Activated T-cell treated with anti-CD3 and anti-CD28 coated beads for 24 hours (primary cell): ENCODE measurements at regions not wholly inside any gene's neighbourhood (a gene's known extent, or its start where the extent isn't known, plus 50 kb on each side); places are given as distances from the start of the nearest gene placed in this dataset.
"Not testable (repeated sequence)": the region's sequence is repeated elsewhere in the genome, so short reads cannot be mapped to it uniquely, and the experiment has no call there.

Experiments
- DNase-seq: peaks from one replicate; pipeline ENCODE4 v3.0.0-alpha.2; 2020; ENCODE audit warnings: low read depth

DNA sequence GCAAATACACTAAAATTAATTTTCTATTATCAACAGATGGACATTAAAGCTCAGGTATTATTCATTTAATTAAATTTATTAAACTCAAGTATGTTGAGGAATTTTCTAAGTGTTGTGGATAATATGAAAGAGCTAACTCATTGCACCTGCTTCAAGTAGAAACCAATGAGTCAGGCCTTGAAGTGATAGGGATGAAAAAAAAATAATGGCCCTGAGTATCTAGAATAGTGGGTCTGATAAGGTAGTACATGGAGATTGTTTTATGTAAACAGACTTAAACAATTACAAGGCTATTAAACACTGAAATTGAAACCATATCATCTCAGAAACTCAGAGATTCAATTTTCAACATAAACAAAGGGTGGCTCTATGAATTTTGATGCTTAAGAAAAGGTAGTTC lies 857.1 kb upstream of the GBE1 start:
- no peak for DNase-seq

DNA sequence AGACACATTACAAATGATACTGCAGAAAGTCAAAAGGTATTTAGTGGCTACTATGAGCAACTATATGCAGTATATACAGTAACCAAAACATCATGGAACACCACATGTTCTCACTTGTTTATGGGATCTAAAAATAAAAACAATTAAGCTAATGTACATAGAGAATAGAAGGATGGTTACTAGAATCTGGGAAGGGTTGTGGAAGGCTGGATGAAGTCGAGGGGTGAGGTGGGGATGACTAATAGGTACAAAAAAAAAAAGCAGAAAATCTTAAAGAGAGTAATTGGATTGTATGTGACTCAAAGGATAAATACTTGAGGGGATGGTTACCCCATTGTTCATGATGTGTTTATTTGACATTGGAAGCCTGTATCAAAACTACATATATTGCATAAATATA lies 848.8 kb upstream of the GBE1 start:
- DNase-seq, result no peak

DNA sequence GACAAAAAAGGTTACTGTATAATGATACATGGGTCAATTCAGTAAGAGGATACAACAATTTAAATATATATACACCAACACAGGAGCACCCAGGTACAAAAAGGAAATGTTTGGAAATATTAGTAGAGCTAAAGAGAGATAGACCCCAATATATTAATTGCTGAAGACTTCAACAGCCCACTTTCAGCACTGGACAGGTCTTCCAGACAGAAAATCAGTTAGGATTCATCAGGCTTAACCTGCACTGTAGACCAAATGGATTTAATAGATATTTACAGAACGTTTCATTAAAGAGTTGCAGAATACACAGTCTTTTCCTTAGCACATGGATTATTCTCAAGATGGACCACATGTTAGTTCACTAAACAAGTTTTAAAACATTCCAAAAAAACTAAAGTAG lies 845.9 kb upstream of the GBE1 start:
- DNase-seq, result no peak

DNA sequence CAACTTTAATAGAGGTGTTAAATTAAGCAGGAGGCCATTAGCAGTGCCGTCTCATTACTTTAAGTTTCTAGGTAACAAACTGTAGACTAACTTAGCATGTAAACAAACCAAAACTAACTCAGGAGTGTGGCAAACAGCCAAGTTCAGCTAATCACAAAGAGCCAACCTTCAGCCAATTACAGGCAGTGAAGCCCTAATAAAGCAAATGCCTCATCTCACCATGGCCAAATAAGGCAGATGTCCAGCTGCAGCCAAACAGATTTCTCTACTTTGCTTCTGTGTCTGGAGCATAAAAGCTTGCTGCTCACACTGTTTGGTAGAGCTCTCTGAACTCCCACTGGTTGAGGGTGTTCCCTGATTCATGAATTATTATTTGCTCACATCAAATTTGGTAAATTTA lies 835.4 kb upstream of the GBE1 start:
- no peak for DNase-seq

DNA sequence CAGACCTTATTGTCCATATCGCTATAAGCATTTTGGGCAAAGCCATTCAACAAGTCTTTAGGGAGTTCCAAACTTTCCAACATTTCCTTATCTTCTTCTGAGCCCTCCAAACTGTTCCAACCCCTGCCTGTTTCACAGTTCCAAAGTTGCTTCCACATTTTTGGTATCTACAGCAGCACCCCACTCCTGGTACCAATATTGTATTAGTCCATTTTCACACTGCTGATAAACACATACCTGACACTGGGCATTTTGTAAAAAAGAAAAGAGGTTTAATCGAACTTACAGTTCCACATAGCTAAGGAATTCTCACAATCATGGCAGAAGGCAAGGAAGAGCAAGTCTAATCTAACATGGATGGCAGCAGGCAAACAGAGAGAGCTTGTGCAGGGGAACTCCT lies 834.1 kb upstream of the GBE1 start:
- no peak for DNase-seq

DNA sequence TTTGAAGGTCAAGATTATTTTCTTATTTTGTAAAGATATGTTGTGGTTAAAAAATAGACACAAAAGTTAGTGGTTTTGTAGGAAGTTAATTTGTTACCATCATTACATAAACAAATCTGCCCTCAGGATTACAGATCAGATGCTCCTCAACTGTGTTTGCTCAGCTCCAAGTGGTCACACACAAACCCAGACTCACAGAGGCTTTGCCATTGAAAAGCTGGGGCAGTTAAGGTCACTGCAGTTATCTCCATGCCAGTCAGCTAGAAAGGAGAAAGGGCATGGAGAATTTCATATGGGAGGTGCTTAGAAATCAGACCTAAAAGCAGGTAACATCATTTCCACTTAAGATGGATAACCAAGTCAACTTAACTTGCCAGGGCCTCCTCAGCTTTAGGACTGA lies 825.7 kb upstream of the GBE1 start:
- DNase-seq, result no peak

DNA sequence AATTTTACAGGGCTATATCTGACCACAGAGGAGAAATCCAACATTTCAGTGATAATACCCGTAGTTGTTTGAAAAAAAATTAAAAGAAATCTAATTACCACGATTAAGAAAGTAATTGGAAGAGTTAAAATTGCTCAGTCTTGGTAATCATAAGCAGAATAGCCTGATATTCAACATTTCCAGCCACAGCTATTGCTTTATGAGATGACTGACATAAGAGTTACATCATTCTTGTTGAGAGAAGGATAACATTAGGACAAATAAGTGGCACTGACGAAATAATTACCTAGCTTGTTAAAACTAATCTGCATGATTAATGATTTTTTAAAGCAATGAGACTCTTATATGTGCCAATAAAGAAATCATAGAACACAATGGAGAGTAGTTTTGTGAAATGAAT lies 825.0 kb upstream of the GBE1 start:
- no peak for DNase-seq

DNA sequence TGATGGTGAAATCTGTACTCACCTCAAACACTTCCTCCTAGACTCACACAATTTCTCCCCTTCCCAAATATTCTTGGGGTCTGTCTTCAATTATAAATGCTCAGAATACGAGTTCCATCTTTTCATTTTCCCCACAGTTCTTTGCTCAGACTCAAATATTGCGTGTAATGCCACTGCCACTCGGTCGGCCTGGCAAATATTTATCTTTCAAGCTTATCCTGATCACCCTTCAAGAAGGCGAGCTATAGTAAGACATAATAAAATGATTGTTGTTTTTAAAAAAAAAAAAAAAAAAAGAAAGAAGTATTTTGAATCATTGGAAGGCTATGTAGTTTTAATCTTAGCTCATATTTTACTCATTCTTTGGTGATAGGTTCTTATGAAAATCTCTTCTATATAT lies 824.6 kb upstream of the GBE1 start:
- not testable (repeated sequence) for DNase-seq

DNA sequence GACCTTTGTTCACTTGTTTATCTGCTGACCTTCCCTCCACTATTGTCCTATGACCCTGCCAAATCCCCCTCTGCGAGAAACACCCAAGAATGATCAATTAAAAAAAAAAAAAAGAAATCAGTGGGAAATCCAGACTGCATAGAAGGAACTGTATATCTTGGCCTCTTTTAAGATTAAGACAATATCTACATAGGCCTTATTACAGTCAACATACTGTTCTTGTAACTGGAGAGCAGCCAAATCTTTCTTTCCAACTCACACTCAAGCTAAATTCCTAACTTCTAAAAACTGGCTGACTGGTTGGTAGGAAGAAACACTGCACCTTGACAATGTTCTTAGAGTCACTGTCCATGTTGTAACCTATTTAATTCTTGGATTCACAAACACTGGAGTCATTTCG lies 824.1 kb upstream of the GBE1 start:
- not testable (repeated sequence) for DNase-seq

DNA sequence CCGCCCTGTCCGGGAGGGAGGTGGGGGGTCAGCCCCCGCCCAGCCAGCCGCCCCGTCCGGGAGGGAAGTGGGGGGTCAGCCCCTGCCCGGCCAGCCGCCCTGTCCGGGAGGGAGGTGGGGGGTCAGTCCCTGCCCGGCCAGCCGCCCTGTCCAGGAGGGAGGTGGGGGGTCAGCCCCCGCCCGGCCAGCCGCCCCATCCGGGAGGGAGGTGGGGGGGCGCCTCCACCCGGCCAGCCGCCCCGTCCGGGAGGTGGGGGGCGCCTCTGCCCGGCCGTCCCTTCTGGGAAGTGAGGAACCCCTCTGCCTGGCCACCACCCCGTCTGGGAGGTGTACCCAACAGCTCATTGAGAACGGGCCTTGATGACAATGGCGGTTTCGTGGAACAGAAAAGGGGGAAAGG lies 823.4 kb upstream of the GBE1 start:
- DNase-seq, result not testable (repeated sequence)

DNA sequence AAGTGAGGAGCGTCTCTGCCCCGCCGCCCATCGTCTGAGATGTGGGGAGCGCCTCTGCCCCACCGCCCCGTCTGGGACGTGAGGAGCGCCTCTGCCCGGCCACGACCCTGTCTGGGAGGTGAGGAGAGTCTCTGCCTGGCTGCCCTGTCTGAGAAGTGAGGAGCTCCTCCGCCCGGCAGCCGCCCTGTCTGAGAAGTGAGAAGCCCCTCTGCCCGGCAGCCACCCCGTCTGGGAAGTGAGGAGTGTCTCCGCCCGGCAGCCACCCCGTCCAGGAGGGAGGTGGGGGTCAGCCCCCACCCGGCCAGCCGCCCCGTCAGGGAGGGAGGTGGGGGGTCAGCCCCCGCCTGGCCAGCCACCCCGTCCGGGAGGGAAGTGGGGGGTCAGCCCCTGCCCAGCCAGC lies 823.0 kb upstream of the GBE1 start:
- not testable (repeated sequence) for DNase-seq

DNA sequence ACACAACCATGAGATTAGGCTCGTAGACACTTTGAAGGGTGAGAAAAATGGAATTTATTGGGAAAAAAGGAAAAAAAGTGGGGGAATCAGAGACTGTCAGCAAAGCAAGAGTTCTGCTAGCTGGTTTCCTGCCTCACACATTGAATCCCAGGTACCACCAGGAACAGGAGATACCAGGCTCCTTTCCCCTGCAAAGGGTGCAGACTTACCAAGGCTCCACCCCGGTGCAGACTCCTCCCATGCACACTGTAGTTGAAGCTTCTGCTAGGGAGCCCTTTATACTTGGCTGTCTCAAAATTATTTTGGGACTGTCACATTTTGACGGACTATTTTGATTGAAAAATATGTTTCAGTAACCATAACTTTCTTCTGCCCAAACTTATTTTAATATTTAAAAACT lies 819.9 kb upstream of the GBE1 start:
- no peak for DNase-seq

DNA sequence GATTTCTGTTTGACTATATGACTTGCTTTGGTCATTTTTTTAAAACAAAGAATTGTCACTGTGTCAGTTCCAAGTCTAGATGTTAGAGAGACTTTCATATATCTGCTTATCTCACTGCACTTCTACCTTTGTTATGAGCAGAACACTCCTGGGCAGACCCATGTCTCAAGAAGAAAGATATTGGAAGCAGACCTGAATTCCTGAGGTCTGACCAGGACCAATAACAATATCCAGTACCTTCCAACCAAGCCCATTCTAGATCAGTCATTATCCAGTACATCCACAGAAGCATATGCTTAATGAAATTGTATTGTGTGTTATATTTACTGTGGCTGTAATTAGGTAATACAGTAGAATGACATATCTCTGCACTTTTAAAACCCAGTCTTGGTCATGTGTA lies 811.3 kb upstream of the GBE1 start:
- no peak for DNase-seq

DNA sequence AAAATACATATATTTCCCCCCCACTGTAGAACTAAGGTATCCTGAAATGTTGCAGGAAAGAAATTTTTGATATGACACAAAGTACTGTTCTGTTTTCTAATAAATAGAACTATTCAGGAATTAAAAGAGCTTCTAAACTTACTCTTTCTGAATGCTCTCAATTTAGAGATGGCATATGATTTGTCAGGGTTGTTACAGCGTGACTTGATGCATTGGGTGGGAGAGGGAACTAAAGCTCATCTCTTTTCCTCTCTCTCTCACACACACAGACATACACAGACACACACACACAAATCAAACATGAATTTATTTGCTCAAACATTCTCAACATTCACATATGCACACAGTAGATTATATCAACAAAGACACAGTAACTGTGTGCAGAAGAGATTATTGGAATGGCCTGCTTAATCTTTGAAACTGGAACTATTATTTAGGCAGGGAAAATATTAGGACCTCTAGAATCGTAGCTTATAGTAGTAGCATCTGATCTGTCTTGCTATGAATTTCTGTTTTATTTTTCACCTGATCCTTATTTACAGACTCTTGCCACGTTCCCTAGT lies 807.4 kb upstream of the GBE1 start:
- no peak for DNase-seq

DNA sequence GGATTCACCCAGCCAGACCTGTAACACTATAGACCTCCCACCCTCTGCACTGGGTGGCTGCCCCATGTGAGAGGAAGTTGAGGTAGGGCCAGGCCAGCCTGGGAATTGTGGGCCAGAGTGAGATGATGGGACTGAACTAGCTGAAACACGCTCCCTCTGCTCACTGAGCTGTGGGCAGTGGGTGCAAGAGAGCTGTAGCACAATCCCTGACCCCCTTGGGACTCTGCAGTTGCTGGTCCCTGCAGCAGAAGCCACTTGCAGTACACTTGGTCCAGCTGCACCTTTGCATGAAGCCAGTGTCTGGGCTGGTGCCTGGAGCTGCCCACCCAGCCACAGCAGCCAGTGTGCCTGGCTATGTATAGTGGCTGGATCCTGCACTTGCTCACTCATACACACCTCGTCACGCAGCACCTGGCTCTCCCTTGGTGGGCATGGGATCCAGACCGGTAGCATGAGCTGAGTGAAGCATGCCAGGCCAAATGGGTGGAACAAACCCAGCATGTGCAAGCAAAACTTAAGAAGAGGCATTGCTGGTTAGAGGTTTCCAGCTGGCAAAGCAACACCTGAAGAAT lies 805.7 kb upstream of the GBE1 start:
- no peak for DNase-seq

DNA sequence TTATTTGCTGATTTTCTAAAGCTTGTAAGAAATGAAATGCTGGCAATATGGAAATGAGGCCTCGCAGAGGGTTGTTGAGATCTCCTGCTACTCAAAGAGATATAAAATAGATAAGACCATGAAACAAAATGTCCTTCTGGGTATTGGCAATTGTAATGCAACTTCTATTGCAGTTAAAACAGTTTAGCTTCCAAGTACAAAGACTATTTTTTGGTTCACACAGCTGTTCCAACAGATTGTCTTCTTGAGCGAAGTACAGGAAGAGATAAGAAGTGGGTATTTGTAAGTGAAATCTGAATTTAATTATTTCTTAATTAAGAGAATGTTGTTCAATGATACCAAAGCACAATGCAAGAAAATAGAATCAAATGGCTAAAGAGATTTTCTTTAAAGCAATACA lies 801.5 kb upstream of the GBE1 start:
- DNase-seq, result no peak

DNA sequence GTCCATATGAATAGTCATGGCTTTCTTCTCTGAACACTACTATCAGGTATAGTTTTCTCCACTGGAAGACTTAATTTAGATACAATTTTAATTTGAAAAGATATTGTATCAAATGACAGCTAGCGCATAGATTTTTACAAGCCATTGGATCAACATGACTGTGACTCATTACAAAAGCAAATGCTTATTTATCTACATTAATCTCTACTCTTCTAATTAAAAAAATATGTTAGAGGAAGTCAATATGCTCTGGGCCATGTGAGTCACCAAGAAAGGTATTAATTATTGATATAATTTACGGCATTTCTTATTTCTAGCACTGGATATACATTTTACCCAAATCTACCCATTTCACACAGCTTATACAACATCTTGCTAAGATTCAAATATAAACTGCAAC lies 800.3 kb upstream of the GBE1 start:
- DNase-seq, result no peak

DNA sequence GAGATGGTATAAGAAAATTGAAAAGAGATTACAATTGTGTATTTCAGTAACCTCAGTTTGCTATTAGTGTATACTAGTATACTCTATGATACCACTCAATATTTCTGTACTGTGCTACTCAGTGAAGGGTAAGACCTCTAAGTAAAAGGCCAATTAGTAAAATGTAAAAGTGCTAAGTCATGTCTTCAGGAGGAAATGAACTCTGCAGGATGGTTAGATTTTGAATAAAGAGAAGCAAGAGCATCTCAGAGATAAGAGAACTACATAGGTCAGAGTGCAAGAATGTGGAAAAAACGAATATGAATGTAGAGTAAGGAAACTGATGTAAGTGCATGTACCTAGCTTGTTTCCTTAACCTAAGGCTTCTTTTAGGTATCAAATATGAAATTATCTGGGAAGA lies 796.6 kb upstream of the GBE1 start:
- DNase-seq, result no peak

DNA sequence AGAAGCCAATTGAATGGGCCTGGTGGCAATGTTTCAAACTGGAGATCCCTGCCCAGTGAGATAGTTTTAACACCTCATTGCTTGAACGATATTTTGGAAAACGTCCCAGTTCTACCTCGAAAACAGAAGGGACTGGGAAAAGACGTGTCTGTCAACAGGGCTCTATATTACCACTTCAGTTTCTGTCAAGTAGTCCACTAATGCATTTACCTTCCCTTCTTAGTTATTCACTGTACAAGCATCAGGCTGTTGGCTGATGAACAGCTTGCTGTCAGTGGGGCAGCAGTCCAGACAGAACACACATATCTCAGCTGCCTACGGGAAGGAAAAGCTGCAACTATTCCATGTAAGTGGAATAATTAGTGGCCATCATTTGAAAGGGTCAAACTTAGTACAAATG lies 794.7 kb upstream of the GBE1 start:
- no peak for DNase-seq

DNA sequence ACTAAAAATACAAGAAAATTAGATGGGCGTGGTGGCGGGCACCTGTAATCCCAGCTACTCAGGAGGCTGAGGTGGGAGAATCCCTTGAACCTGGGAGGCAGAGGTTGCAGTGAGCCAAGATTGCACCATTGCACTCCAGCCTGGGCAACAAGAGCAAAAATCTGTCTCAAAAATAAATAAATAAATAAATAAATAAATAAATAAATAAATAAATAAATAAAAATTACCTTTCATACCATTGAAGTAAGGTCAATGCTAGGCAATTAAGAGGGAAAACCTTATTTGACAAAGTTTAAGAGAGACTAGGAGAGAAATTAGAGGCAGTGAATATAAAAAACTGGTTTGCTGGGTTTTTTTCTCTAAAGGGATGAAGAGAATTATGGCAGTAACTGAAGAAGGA lies 781.1 kb upstream of the GBE1 start:
- not testable (repeated sequence) for DNase-seq

DNA sequence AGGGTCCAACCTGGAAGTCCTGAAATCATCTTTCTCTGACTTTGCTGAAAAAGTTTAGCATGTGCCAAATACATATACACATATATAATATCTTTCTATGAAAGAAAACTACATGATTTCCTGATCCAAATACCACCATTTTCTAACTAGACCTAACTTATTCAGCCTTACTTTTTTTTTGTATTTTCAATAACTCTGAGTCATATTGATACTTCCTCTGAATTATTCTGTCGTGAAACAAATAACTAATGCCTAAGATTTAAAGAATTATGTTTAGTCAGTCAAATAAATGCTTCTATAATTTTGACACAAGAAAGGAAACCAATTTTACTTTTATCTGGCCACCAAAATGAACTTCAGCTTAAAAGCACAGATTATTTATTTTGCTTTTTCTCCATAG lies 760.2 kb upstream of the GBE1 start:
- DNase-seq, result no peak

DNA sequence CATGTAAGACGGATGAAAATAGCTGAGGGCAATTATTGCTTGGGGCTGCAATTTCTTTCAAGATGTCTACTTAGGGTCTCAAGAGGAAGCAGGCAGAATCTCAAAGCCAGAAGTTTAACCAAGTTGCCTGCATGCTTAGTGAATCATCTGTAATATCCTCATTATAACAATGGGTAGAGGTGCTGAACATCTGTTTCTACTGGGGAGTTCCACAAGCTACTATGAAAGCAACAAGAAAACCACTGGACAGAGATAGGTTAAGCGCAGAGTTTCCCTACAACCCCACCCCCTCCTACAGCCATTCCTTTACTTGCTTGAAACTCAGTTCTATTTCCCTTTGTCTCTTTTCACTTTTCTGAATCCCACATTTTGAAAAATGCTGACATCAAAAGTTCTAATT lies 759.4 kb upstream of the GBE1 start:
- DNase-seq, result no peak

DNA sequence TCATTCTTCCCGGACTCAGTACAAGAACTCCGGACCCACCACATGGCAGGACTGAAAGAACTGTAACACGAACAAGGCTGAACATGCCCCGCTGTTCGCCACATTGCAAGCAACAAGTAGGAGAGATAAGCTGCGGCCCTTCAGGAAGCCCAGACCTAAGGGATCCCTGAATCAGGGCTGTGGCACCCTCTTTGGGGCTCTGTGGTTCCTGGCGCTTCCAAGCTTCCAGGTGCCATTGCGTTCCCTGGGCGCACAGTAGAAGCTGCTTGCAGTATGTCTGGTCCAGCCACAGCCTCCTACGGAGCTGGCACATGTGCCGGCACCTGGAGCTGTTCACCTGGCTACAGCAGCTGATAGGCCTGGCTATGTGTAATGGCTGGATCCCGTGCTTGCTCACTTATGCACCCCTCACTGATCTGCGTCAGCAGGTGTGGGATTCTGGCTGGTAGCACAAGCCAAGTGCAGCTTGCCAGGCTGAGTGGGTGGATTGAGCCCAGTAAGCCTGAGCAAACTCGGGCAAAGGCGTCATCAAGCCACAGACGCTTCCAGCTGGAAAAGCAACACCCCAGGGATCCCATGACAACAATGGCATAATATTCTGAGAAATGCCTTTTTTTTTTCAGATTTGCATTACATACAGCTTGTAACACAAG lies 748.6 kb upstream of the GBE1 start:
- DNase-seq, result no peak
